SK-N-SH (cell line): ENCODE measurements at regions not wholly inside any gene's neighbourhood (a gene's known extent, or its start where the extent isn't known, plus 50 kb on each side); places are given as distances from the start of the nearest gene placed in this dataset.

Experiments used
- CTCF ChIA-PET: fragments of 300-600, 350-600 bp; formaldehyde crosslinking; extraction: SDS; loops from one replicate; lab custom pipeline; 2021; lab: Yijun Ruan, JAX
- POLR2A ChIA-PET: fragments of 350-600 bp; sonication (Branson Sonifier 250); formaldehyde crosslinking; extraction: SDS; loops from one replicate; lab custom pipeline; 2020; ENCODE audit warnings: antibody characterized with exemption, inconsistent platforms; lab: Yijun Ruan, JAX
- DNase-seq: peaks from one replicate; pipeline ENCODE4 v3.0.0; 2012
- H2AFZ ChIP-seq: fragments of 200-600 bp; sonication (generic); 2 replicates; pipeline ENCODE4 v1.8.1; 2016; ENCODE audit warnings: antibody characterized with exemption, mild to moderate bottlenecking, low read depth
- H3F3A ChIP-seq: fragments of 200-600 bp; sonication (generic); replicated peaks from 2 replicates; pipeline ENCODE3; 2016; ENCODE audit warnings: antibody characterized with exemption, mild to moderate bottlenecking; ENCODE audit not compliant: insufficient read depth
- H3K27ac ChIP-seq, 2 experiments: fragments of 200-500 bp in 1 of 2; fragments of 200-600 bp in 1 of 2; sonication (Bioruptor generic) in 1 of 2; sonication (generic), shearing (Covaris generic) in 1 of 2; 2 replicates each; pipeline versions ENCODE4 v1.5.1 to v1.6.1; 2014 to 2016; ENCODE audit warnings: low read depth in 2 of 2, inconsistent platforms in 1 of 2, low read length in 1 of 2, mild to moderate bottlenecking in 1 of 2, mixed read lengths in 1 of 2
- H3K27me3 ChIP-seq: fragments of 200-600 bp; sonication (generic), shearing (Covaris generic); 2 replicates; pipeline ENCODE4 v1.6.1; 2016; ENCODE audit warnings: mixed run types; ENCODE audit not compliant: insufficient read depth
- H3K36me3 ChIP-seq, 2 experiments: fragments of 200-500 bp in 1 of 2; fragments of 200-600 bp in 1 of 2; sonication (Bioruptor generic) in 1 of 2; sonication (generic) in 1 of 2; replicated peaks in 1 of 2; 2 replicates each; pipeline versions ENCODE3 to v1.5.1; 2014 to 2016; ENCODE audit warnings: low read length in 1 of 2, mild to moderate bottlenecking in 1 of 2; ENCODE audit not compliant: insufficient read depth in 2 of 2, control insufficient read depth in 1 of 2
- H3K4me1 ChIP-seq, 2 experiments: fragments of 200-500 bp in 1 of 2; fragments of 200-600 bp in 1 of 2; sonication (Bioruptor generic) in 1 of 2; sonication (generic), shearing (Covaris generic) in 1 of 2; 2 replicates each; pipeline versions ENCODE4 v1.5.1 to v1.6.1; 2014 to 2016; ENCODE audit warnings: low read depth in 1 of 2, low read length in 1 of 2, mixed run types in 1 of 2; ENCODE audit not compliant: insufficient read depth in 2 of 2, control insufficient read depth in 1 of 2
- H3K4me2 ChIP-seq: fragments of 200-600 bp; sonication (generic), shearing (Covaris generic); 2 replicates; pipeline ENCODE4 v1.6.1; 2017; ENCODE audit warnings: mixed run types
- H3K4me3 ChIP-seq, 2 experiments: fragments of 200-500 bp in 1 of 2; fragments of 200-600 bp in 1 of 2; sonication (Bioruptor generic) in 1 of 2; sonication (generic), shearing (Covaris generic) in 1 of 2; 2 replicates each; pipeline versions ENCODE4 v1.5.1 to v1.8.1; 2014 to 2016; ENCODE audit warnings: low read depth in 2 of 2, inconsistent platforms in 1 of 2, low read length in 1 of 2, mild to moderate bottlenecking in 1 of 2, mixed read lengths in 1 of 2, moderate library complexity in 1 of 2
- H3K79me2 ChIP-seq: fragments of 200-600 bp; sonication (generic); 2 replicates; pipeline ENCODE4 v1.8.1; 2017; ENCODE audit warnings: mild to moderate bottlenecking; ENCODE audit not compliant: insufficient read depth
- H3K9ac ChIP-seq: fragments of 200-600 bp; sonication (generic); 2 replicates; pipeline ENCODE4 v1.6.1; 2017; ENCODE audit warnings: mixed run types
- H3K9me2 ChIP-seq: fragments of 200-600 bp; sonication (generic); 2 replicates; pipeline ENCODE4 v1.6.1; 2017; ENCODE audit warnings: mixed run types
- H3K9me3 ChIP-seq: fragments of 200-600 bp; sonication (generic); 2 replicates; pipeline ENCODE4 v1.6.1; 2017; ENCODE audit warnings: mixed run types, mild to moderate bottlenecking, moderate library complexity
- H4K20me1 ChIP-seq: fragments of 200-600 bp; sonication (generic); 2 replicates; pipeline ENCODE4 v1.6.1; 2017; ENCODE audit warnings: mild to moderate bottlenecking, mixed run types; ENCODE audit not compliant: insufficient read depth
- CHD2 ChIP-seq: fragments of 150-350 bp; IDR thresholded peaks from 2 replicates; pipeline ENCODE4 v1.6.1; 2018; ENCODE audit warnings: low read length; ENCODE audit not compliant: partially characterized antibody
- ELF1 ChIP-seq: IDR thresholded peaks from 2 replicates; pipeline ENCODE4 v1.4.0; 2012
- EP300 ChIP-seq, 2 experiments: IDR thresholded peaks; 2 replicates each; pipeline versions ENCODE4 v1.4.0 to v1.6.1; 2012; ENCODE audit warnings: borderline replicate concordance in 1 of 2, low read depth in 1 of 2, low read length in 1 of 2
- GABPA ChIP-seq: IDR thresholded peaks from 2 replicates; pipeline ENCODE4 v1.4.0; 2012; ENCODE audit warnings: low read depth, mild to moderate bottlenecking
- GATA2 ChIP-seq: sonication (generic); formaldehyde crosslinking; IDR thresholded peaks from 2 replicates; pipeline ENCODE4 v1.5.0; 2020; ENCODE audit warnings: mild to moderate bottlenecking, missing genetic modification reagents
- MXI1 ChIP-seq: IDR thresholded peaks from 2 replicates; pipeline ENCODE4 v1.6.1; 2012; ENCODE audit warnings: mild to moderate bottlenecking, low read depth, low read length, improper control_type of control experiment
- POLR2AphosphoS5 ChIP-seq: IDR thresholded peaks from 2 replicates; pipeline ENCODE4 v1.6.1; 2012; ENCODE audit warnings: low read depth, low read length
- RFX5 ChIP-seq: IDR thresholded peaks from 2 replicates; pipeline ENCODE4 v1.6.1; 2012; ENCODE audit warnings: mild to moderate bottlenecking, improper control_type of control experiment, low read length
- SMC3 ChIP-seq: IDR thresholded peaks from 2 replicates; pipeline ENCODE4 v1.6.1; 2012; ENCODE audit warnings: low read depth, low read length, improper control_type of control experiment
- TAF1 ChIP-seq: IDR thresholded peaks from 2 replicates; pipeline ENCODE4 v1.6.1; 2012; ENCODE audit warnings: low read depth, mild to moderate bottlenecking, low read length, moderate library complexity, borderline replicate concordance
- TEAD4 ChIP-seq: IDR thresholded peaks from 2 replicates; pipeline ENCODE4 v1.4.0; 2012; ENCODE audit warnings: mild to moderate bottlenecking, borderline replicate concordance; ENCODE audit not compliant: insufficient read depth
- YY1 ChIP-seq: IDR thresholded peaks from 2 replicates; pipeline ENCODE4 v1.4.0; 2012; ENCODE audit warnings: low read depth, mild to moderate bottlenecking
- WGBS: methylation state at CpG from one replicate; pipeline ENCODE4 v1.1.6; 2017; ENCODE audit warnings: low lambda C conversion rate; 5-methylcytosine and 5-hydroxymethylcytosine counted together
- TF ChIP-seq, protein P1 (sequence below): fragments of 150-350 bp; IDR thresholded peaks from 2 replicates; pipeline ENCODE4 v1.6.1; 2016; ENCODE audit warnings: mild to moderate bottlenecking, low read depth, low read length
- TF ChIP-seq, protein P2 (sequence below): IDR thresholded peaks from 2 replicates; pipeline ENCODE4 v1.4.0; 2012; ENCODE audit warnings: low read depth, borderline replicate concordance
- TF ChIP-seq, protein P3 (sequence below): fragments of 200-600 bp; sonication (generic); IDR thresholded peaks from 2 replicates; pipeline ENCODE4 v1.6.1; 2017; ENCODE audit warnings: antibody characterized with exemption, mild to moderate bottlenecking, moderate library complexity

DNA sequence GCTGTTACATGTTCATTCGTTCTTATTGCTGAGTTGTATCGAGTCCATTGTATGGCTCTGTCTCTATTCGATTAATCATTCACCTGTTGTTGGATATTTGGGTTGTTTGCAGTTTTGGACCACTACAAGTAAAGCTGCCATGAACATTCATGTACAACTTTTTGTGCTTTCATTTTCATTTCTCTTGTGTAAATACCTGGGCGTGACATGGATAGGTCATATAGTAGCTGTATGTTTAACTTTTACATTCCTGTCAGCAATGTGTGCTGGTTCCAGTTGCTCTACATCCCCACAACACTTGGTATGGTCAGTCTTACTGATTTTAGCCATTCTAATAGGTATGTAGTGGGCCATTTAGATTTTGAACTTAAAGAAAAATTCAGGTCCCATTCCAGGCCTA, 194.2 kb upstream of the PLET1 start (continued):
- TF ChIP-seq MXI1 (no peak), TAF1 (no peak), SMC3 (no peak), RFX5 (no peak), POLR2AphosphoS5 (no peak), GABPA (no peak), GATA2 (no peak)
- TF ChIP-seq, protein P1, sequence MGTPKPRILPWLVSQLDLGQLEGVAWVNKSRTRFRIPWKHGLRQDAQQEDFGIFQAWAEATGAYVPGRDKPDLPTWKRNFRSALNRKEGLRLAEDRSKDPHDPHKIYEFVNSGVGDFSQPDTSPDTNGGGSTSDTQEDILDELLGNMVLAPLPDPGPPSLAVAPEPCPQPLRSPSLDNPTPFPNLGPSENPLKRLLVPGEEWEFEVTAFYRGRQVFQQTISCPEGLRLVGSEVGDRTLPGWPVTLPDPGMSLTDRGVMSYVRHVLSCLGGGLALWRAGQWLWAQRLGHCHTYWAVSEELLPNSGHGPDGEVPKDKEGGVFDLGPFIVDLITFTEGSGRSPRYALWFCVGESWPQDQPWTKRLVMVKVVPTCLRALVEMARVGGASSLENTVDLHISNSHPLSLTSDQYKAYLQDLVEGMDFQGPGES = no peak
- TF ChIP-seq, protein P2, sequence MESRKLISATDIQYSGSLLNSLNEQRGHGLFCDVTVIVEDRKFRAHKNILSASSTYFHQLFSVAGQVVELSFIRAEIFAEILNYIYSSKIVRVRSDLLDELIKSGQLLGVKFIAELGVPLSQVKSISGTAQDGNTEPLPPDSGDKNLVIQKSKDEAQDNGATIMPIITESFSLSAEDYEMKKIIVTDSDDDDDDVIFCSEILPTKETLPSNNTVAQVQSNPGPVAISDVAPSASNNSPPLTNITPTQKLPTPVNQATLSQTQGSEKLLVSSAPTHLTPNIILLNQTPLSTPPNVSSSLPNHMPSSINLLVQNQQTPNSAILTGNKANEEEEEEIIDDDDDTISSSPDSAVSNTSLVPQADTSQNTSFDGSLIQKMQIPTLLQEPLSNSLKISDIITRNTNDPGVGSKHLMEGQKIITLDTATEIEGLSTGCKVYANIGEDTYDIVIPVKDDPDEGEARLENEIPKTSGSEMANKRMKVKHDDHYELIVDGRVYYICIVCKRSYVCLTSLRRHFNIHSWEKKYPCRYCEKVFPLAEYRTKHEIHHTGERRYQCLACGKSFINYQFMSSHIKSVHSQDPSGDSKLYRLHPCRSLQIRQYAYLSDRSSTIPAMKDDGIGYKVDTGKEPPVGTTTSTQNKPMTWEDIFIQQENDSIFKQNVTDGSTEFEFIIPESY = no peak
- TF ChIP-seq, protein P3, sequence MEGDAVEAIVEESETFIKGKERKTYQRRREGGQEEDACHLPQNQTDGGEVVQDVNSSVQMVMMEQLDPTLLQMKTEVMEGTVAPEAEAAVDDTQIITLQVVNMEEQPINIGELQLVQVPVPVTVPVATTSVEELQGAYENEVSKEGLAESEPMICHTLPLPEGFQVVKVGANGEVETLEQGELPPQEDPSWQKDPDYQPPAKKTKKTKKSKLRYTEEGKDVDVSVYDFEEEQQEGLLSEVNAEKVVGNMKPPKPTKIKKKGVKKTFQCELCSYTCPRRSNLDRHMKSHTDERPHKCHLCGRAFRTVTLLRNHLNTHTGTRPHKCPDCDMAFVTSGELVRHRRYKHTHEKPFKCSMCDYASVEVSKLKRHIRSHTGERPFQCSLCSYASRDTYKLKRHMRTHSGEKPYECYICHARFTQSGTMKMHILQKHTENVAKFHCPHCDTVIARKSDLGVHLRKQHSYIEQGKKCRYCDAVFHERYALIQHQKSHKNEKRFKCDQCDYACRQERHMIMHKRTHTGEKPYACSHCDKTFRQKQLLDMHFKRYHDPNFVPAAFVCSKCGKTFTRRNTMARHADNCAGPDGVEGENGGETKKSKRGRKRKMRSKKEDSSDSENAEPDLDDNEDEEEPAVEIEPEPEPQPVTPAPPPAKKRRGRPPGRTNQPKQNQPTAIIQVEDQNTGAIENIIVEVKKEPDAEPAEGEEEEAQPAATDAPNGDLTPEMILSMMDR = no peak

DNA sequence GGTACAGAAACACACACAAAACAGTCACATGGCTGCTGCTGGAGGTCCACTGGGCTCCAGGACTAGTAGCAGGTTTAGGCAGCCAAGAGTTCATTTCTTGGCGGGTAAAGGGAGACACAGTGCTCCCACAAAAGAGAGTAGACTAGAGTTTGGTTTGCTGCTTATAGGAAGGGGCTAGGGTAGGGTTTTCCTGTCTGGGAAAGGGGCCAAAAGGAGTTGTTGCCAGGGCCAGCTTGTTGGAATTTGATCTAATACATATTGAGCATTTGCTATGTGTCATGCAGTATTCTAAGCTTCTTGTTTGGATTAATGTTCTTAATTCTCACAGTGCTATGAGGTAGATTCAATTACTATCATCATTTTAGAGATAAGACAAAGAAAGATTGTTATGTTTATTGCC, 195.1 kb upstream of the PLET1 start:
- WGBS = 69% methylated on average over 1 of the region's 1 CpG
- DNase-seq = no peak
- no peak overlapping the region for H3K4me2 ChIP-seq
- no peak overlapping the region for H3K4me3 ChIP-seq
- POLR2A ChIA-PET = no interaction called here
- H3K9ac ChIP-seq = no peak overlapping the region
- H3K79me2 ChIP-seq = no peaks in the 10 kb centered on the region
- H3K9me2 ChIP-seq = no peaks in the 10 kb centered on the region
- no peak for TF ChIP-seq MXI1
- no peak for TF ChIP-seq CHD2
- TF ChIP-seq EP300 (IDR thresholded peaks at IDR 0.05; ENCODE audit: borderline replicate concordance in 1 of 2, low read depth in 1 of 2, low read length in 1 of 2) = no peak
- TF ChIP-seq ELF1 = no peak
- no peak for TF ChIP-seq TEAD4
- no peak for TF ChIP-seq YY1
- TF ChIP-seq, all 33 proteins: peak for 0
- H3K4me1 ChIP-seq = peaks cover 0 to 12% of the 10 kb centered on the region in 2 experiments; a peak in 1 of 4 replicates
- H3F3A ChIP-seq = no peaks in the 10 kb centered on the region
- no peak overlapping the region for H3K27ac ChIP-seq
- H2AFZ ChIP-seq = no peak overlapping the region
- CTCF ChIA-PET = interaction anchor here (2.1 kb wide), 1 partner anchor 15 kb away, joined by 5 read pairs; no protein-coding TSS in a partner anchor
- H3K36me3 ChIP-seq = no peaks in the 10 kb centered on the region
- no peaks in the 10 kb centered on the region for H4K20me1 ChIP-seq
- H3K27me3 ChIP-seq = no peaks in the 10 kb centered on the region
- no peaks in the 10 kb centered on the region for H3K9me3 ChIP-seq
